ENCODE measurements at regions not wholly inside any gene's neighbourhood (a gene's known extent, or its start where the extent isn't known, plus 50 kb on each side); places are given as distances from the start of the nearest gene placed in this dataset.

GRCh38 chr1:29441916-29442668 is 205.8 kb downstream of the PTPRU start:
- TF ChIP-seq EP300 (IDR thresholded peaks at IDR 0.05): no peak
- TF ChIP-seq POLR2AphosphoS5 (IDR thresholded peaks at IDR 0.05): no peak
- no peak for TF ChIP-seq CTCF (IDR thresholded peaks at IDR 0.05)

Measured in upper lobe of left lung (tissue), 4 donors.